OCI-LY1 (cell line): ENCODE measurements at regions not wholly inside any gene's neighbourhood (a gene's known extent, or its start where the extent isn't known, plus 50 kb on each side); places are given as distances from the start of the nearest gene placed in this dataset.

ENCODE experiments used
- H2AFZ ChIP-seq: fragments of 200-600 bp; sonication (generic), shearing (Covaris generic); 2 replicates; pipeline ENCODE4 v1.6.0; 2014; ENCODE audit warnings: antibody characterized with exemption, mild to moderate bottlenecking, low read length
- H3F3A ChIP-seq: fragments of 200-600 bp; sonication (generic), shearing (Covaris generic); 2 replicates; pipeline ENCODE4 v1.6.0; 2014; ENCODE audit warnings: mild to moderate bottlenecking, antibody characterized with exemption, low read length, moderate library complexity; ENCODE audit not compliant: insufficient read depth
- H3K27ac ChIP-seq: fragments of 200-600 bp; sonication (generic); 2 replicates; pipeline ENCODE4 v1.5.1; 2014; ENCODE audit warnings: low read length, mixed run types, mild to moderate bottlenecking, low read depth; ENCODE audit not compliant: poor library complexity, severe bottlenecking
- H3K27me3 ChIP-seq: fragments of 200-600 bp; sonication (generic); 2 replicates; pipeline ENCODE4 v1.6.0; 2014; ENCODE audit warnings: antibody characterized with exemption, mild to moderate bottlenecking, low read length, moderate library complexity; ENCODE audit not compliant: insufficient read depth
- H3K36me3 ChIP-seq: fragments of 200-600 bp; sonication (generic); 2 replicates; pipeline ENCODE4 v1.6.1; 2014; ENCODE audit warnings: mild to moderate bottlenecking, antibody characterized with exemption, low read length, moderate library complexity, mixed read lengths; ENCODE audit not compliant: insufficient read depth
- H3K4me1 ChIP-seq: fragments of 200-600 bp; sonication (generic); 2 replicates; pipeline ENCODE4 v1.5.1; 2014; ENCODE audit warnings: mild to moderate bottlenecking, low read length, moderate library complexity; ENCODE audit not compliant: insufficient read depth, severe bottlenecking
- H3K4me2 ChIP-seq: fragments of 200-600 bp; sonication (generic), shearing (Covaris generic); 2 replicates; pipeline ENCODE4 v1.6.1; 2014; ENCODE audit warnings: low read length
- H3K4me3 ChIP-seq: fragments of 200-600 bp; sonication (generic); 2 replicates; pipeline ENCODE4 v1.5.1; 2014; ENCODE audit warnings: low read length, low read depth, mild to moderate bottlenecking, mixed read lengths; ENCODE audit not compliant: poor library complexity, severe bottlenecking
- H3K79me2 ChIP-seq: fragments of 200-600 bp; shearing (Covaris generic); 2 replicates; pipeline ENCODE4 v1.6.1; 2016; ENCODE audit warnings: mixed run types, low read length, mixed read lengths; ENCODE audit not compliant: insufficient read depth
- H3K9ac ChIP-seq: fragments of 200-600 bp; sonication (generic), shearing (Covaris generic); 2 replicates; pipeline ENCODE4 v1.6.1; 2014; ENCODE audit warnings: mild to moderate bottlenecking, low read length, mixed read lengths
- H3K9me2 ChIP-seq: fragments of 200-600 bp; sonication (generic), shearing (Covaris generic); 2 replicates; pipeline ENCODE4 v1.6.1; 2014; ENCODE audit warnings: low read depth, mild to moderate bottlenecking, low read length, mixed read lengths
- H3K9me3 ChIP-seq: fragments of 200-600 bp; shearing (Covaris generic); 2 replicates; pipeline ENCODE4 v1.6.1; 2014; ENCODE audit warnings: low read length, mixed read lengths
- H4K20me1 ChIP-seq: fragments of 200-600 bp; sonication (generic), shearing (Covaris generic); 2 replicates; pipeline ENCODE4 v1.6.0; 2016; ENCODE audit warnings: mild to moderate bottlenecking, low read length; ENCODE audit not compliant: insufficient read depth
- CTCF ChIP-seq: fragments of 200-600 bp; sonication (generic), shearing (Covaris generic); IDR thresholded peaks from 2 replicates; pipeline ENCODE4 v1.5.1; 2017; ENCODE audit warnings: mild to moderate bottlenecking, antibody characterized with exemption, low read length, moderate library complexity, mixed read lengths
- EZH2 ChIP-seq: fragments of 200-600 bp; sonication (generic), shearing (Covaris generic); IDR thresholded peaks from 2 replicates; pipeline ENCODE4 v1.8.0; 2017; ENCODE audit warnings: borderline replicate concordance, mixed run types, mild to moderate bottlenecking, antibody characterized with exemption, low read length, moderate library complexity, mixed read lengths

DNA sequence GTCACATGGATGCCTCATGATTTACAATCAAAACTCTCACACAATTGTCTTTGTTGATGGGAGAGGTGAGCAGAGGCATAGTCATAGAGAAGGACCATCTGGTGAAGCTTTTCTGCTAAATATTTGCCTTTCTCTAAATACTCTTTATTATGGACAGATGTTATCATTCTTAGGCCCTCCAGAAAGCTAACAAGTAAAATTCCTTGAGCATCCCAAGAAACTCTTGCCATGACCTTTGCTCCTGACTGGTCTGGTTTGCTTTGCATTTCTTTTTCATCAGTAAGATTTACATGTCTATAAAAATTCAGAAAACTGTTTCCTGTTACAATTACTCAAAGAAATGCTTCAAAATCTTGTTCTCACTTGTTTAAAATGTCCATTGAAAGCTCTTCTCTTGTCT, 1336.6 kb upstream of the CDH8 start:
- no peaks in the 10 kb centered on the region for H3F3A ChIP-seq
- H3K27me3 ChIP-seq = no peaks in the 10 kb centered on the region
- no peaks in the 10 kb centered on the region for H3K4me1 ChIP-seq
- H3K27ac ChIP-seq = no peak overlapping the region
- H3K36me3 ChIP-seq = no peaks in the 10 kb centered on the region
- H2AFZ ChIP-seq = no peak overlapping the region
- no peaks in the 10 kb centered on the region for H4K20me1 ChIP-seq
- no peaks in the 10 kb centered on the region for H3K9me2 ChIP-seq
- no peak overlapping the region for H3K4me3 ChIP-seq
- no peaks in the 10 kb centered on the region for H3K79me2 ChIP-seq
- H3K4me2 ChIP-seq = no peak overlapping the region
- H3K9ac ChIP-seq = no peak overlapping the region
- H3K9me3 ChIP-seq = no peaks in the 10 kb centered on the region
- TF ChIP-seq EZH2 = no peak
- TF ChIP-seq CTCF = no peak

- Histone ChIP-seq H3K9me3 (no peaks in the 10 kb centered on the region), H3K4me2 (no peak overlapping the region), H3K9me2 (no peaks in the 10 kb centered on the region), H3K36me3 (no peaks in the 10 kb centered on the region), H3K27ac (no peak overlapping the region), H3K27me3 (no peaks in the 10 kb centered on the region), H4K20me1 (no peaks in the 10 kb centered on the region), H3K4me1 (no peaks in the 10 kb centered on the region), H3K9ac (no peak overlapping the region), H3K4me3 (no peak overlapping the region), H2AFZ (no peak overlapping the region), H3K79me2 (no peaks in the 10 kb centered on the region), H3F3A (no peaks in the 10 kb centered on the region)
- TF ChIP-seq EZH2 (no peak), CTCF (no peak)
These were observed 1336.0 kb upstream of the CDH8 start for GRCh38 chr16:63372283-63372682.

DNA sequence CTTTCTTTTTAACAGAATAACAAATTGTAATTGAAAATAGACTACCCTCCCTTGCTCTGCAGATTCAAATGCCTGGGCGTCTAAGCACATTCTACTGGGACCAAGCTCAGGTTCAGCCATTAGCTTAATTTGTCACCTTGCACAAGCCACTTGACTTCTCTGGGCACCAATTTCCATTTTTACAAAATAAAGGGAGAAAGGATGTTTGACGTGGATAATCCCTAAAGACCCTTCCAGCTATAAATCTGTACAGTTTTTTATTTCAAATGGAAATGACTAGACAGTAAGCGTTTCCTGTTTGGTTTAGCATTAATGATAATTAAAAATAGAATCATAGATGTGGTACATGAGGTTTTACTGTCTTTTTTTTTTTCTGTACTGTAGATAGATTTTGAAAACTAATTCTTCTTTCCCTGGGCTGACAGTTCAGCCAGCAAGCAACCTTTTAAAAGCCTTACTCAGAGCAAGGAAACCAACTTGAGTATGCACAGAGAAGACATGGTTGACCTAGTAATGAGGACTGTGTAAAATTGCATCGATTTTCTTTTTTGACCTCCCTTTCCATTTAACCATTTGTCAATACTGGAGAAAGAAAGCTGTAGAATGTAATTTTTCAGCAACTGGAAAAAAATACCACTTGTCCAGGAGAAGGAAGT, 1329.5 kb upstream of the CDH8 start:
- H3K27me3 ChIP-seq = no peaks in the 10 kb centered on the region

More for the DNA sequence above, 1329.5 kb upstream of the CDH8 start:
- Histone ChIP-seq H3K9me3 (no peaks in the 10 kb centered on the region), H3K9me2 (no peaks in the 10 kb centered on the region), H3K27ac (no peak overlapping the region), H4K20me1 (no peaks in the 10 kb centered on the region), H3K36me3 (no peaks in the 10 kb centered on the region), H3F3A (no peaks in the 10 kb centered on the region), H3K4me3 (no peak overlapping the region), H3K79me2 (no peaks in the 10 kb centered on the region), H3K4me2 (no peak overlapping the region), H2AFZ (no peak overlapping the region), H3K9ac (no peak overlapping the region), H3K4me1 (no peaks in the 10 kb centered on the region)
- TF ChIP-seq EZH2 (no peak), CTCF (no peak)
